C4-2B (cell line): ENCODE measurements at regions not wholly inside any gene's neighbourhood (a gene's known extent, or its start where the extent isn't known, plus 50 kb on each side); places are given as distances from the start of the nearest gene placed in this dataset.

Source experiments
- CTCF ChIP-seq: fragments of 450-650 bp; conservative IDR thresholded peaks from 2 replicates; pipeline ENCODE4 v1.5.1; 2017; ENCODE audit warnings: mild to moderate bottlenecking
- ZFX ChIP-seq: fragments of 450-650 bp; IDR thresholded peaks from 2 replicates; pipeline ENCODE4 v1.6.1; 2017

- TF ChIP-seq CTCF (no peak), ZFX (no peak)
These were observed 491.0 kb upstream of the WWC1 start for GRCh38 chr5:167800427-167800826.
